K562 (cell line): ENCODE measurements at regions not wholly inside any gene's neighbourhood (a gene's known extent, or its start where the extent isn't known, plus 50 kb on each side); places are given as distances from the start of the nearest gene placed in this dataset.

Experiments used
- BCL6 ChIP-seq: fragments of 250-450 bp; sonication (Bioruptor Pico); IDR thresholded peaks from 2 replicates; pipeline ENCODE4 v1.4.0; 2020
- EZH2 ChIP-seq: IDR thresholded peaks from 2 replicates; pipeline ENCODE4 v1.6.1; 2012; ENCODE audit warnings: low read depth, mild to moderate bottlenecking, inconsistent platforms, low read length, borderline replicate concordance
- HDAC2 ChIP-seq: fragments of 450-650 bp; IDR thresholded peaks from 2 replicates; pipeline ENCODE4 v1.6.1; 2016; ENCODE audit warnings: mild to moderate bottlenecking
- PHB2 ChIP-seq: fragments of 450-650 bp; IDR thresholded peaks from 2 replicates; pipeline ENCODE4 v1.6.1; 2017; ENCODE audit warnings: low read depth
- POLR2AphosphoS5 ChIP-seq: IDR thresholded peaks from 2 replicates; pipeline ENCODE4 v1.6.1; 2011; ENCODE audit warnings: mild to moderate bottlenecking, low read depth, low read length, moderate library complexity; ENCODE audit not compliant: control insufficient read depth, insufficient read depth
- RBM39 ChIP-seq: fragments of 200-400 bp; formaldehyde crosslinking; optimal IDR thresholded peaks from 2 replicates; pipeline ENCODE3; 2018; ENCODE audit warnings: low read depth, low read length
- SP1 ChIP-seq: sonication (generic); formaldehyde crosslinking; IDR thresholded peaks from 2 replicates; pipeline ENCODE4 v1.8.1; 2022; ENCODE audit warnings: mild to moderate bottlenecking, missing genetic modification reagents
- TEAD1 ChIP-seq, 2 experiments: fragments of 450-650 bp in 1 of 2; sonication (generic) in 1 of 2; formaldehyde crosslinking; IDR thresholded peaks; 2 replicates each; pipeline versions ENCODE4 v1.4.0 to v1.8.0; 2020 to 2022; ENCODE audit warnings: mild to moderate bottlenecking in 2 of 2, missing genetic modification reagents in 1 of 2
- ZC3H8 ChIP-seq: fragments of 450-650 bp; IDR thresholded peaks from 2 replicates; pipeline ENCODE4 v1.6.1; 2017
- TF ChIP-seq, protein P1 (sequence below): sonication (generic); formaldehyde crosslinking; IDR thresholded peaks from 2 replicates; pipeline ENCODE4 v1.8.1; 2023; ENCODE audit warnings: mild to moderate bottlenecking, missing genetic modification reagents
- TF ChIP-seq, protein P2 (sequence below): fragments of 450-650 bp; IDR thresholded peaks from 2 replicates; pipeline ENCODE4 v1.6.1; 2016; ENCODE audit warnings: low read depth
- TF ChIP-seq, protein P3 (sequence below): sonication (generic); formaldehyde crosslinking; IDR thresholded peaks from 2 replicates; pipeline ENCODE4 v1.8.1; 2023; ENCODE audit warnings: mild to moderate bottlenecking, missing genetic modification reagents
- TF ChIP-seq, protein P4 (sequence below): sonication (generic); formaldehyde crosslinking; IDR thresholded peaks from 2 replicates; pipeline ENCODE4 v1.8.0; 2023; ENCODE audit warnings: mild to moderate bottlenecking, missing genetic modification reagents
- TF ChIP-seq, protein P5 (sequence below): sonication (generic); formaldehyde crosslinking; IDR thresholded peaks from 2 replicates; pipeline ENCODE4 v1.9.0; 2022; ENCODE audit warnings: mild to moderate bottlenecking, missing genetic modification reagents

DNA sequence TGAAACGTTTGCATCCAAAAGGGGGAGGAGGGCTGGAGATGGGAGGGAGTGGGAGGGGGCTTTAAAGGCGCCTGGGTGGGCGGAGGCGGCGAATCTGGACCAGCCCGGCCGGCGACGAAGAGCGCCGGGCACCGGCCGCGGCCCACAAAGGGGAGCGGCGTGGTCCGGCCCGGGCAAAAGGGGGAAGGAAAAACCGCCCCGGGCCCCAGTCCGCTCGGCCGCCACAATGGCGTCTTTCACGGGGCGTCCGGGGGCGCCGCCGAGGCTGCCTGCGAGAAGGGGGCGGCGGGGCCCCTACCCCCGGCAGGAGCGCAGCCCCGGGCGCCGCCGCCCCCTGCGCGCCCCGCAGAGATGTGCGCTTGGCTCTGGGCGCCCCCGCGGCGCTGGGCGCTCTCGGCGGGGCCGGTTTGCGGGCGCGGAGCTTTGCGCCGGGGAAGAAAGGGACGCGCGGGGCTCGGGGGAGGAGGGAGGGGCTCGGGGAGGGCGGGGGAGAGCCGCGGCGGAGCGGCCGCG, 108.1 kb upstream of the KCTD1 start:
- TF ChIP-seq BCL6 (CRISPR knock-in tag) = no peak
- TF ChIP-seq HDAC2 = no peak
- TF ChIP-seq EZH2 = no peak
- TF ChIP-seq SP1 (CRISPR knock-in tag) = no peak
- no peak for TF ChIP-seq RBM39
- TF ChIP-seq ZC3H8 = no peak
- TF ChIP-seq, protein P1, sequence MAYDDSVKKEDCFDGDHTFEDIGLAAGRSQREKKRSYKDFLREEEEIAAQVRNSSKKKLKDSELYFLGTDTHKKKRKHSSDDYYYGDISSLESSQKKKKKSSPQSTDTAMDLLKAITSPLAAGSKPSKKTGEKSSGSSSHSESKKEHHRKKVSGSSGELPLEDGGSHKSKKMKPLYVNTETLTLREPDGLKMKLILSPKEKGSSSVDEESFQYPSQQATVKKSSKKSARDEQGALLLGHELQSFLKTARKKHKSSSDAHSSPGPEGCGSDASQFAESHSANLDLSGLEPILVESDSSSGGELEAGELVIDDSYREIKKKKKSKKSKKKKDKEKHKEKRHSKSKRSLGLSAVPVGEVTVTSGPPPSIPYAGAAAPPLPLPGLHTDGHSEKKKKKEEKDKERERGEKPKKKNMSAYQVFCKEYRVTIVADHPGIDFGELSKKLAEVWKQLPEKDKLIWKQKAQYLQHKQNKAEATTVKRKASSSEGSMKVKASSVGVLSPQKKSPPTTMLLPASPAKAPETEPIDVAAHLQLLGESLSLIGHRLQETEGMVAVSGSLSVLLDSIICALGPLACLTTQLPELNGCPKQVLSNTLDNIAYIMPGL (CRISPR knock-in tag) = no peak
- TF ChIP-seq POLR2AphosphoS5 = no peak
- no peak for TF ChIP-seq TEAD1 (CRISPR knock-in tag; IDR thresholded peaks at IDR 0.05)
- TF ChIP-seq, protein P2, sequence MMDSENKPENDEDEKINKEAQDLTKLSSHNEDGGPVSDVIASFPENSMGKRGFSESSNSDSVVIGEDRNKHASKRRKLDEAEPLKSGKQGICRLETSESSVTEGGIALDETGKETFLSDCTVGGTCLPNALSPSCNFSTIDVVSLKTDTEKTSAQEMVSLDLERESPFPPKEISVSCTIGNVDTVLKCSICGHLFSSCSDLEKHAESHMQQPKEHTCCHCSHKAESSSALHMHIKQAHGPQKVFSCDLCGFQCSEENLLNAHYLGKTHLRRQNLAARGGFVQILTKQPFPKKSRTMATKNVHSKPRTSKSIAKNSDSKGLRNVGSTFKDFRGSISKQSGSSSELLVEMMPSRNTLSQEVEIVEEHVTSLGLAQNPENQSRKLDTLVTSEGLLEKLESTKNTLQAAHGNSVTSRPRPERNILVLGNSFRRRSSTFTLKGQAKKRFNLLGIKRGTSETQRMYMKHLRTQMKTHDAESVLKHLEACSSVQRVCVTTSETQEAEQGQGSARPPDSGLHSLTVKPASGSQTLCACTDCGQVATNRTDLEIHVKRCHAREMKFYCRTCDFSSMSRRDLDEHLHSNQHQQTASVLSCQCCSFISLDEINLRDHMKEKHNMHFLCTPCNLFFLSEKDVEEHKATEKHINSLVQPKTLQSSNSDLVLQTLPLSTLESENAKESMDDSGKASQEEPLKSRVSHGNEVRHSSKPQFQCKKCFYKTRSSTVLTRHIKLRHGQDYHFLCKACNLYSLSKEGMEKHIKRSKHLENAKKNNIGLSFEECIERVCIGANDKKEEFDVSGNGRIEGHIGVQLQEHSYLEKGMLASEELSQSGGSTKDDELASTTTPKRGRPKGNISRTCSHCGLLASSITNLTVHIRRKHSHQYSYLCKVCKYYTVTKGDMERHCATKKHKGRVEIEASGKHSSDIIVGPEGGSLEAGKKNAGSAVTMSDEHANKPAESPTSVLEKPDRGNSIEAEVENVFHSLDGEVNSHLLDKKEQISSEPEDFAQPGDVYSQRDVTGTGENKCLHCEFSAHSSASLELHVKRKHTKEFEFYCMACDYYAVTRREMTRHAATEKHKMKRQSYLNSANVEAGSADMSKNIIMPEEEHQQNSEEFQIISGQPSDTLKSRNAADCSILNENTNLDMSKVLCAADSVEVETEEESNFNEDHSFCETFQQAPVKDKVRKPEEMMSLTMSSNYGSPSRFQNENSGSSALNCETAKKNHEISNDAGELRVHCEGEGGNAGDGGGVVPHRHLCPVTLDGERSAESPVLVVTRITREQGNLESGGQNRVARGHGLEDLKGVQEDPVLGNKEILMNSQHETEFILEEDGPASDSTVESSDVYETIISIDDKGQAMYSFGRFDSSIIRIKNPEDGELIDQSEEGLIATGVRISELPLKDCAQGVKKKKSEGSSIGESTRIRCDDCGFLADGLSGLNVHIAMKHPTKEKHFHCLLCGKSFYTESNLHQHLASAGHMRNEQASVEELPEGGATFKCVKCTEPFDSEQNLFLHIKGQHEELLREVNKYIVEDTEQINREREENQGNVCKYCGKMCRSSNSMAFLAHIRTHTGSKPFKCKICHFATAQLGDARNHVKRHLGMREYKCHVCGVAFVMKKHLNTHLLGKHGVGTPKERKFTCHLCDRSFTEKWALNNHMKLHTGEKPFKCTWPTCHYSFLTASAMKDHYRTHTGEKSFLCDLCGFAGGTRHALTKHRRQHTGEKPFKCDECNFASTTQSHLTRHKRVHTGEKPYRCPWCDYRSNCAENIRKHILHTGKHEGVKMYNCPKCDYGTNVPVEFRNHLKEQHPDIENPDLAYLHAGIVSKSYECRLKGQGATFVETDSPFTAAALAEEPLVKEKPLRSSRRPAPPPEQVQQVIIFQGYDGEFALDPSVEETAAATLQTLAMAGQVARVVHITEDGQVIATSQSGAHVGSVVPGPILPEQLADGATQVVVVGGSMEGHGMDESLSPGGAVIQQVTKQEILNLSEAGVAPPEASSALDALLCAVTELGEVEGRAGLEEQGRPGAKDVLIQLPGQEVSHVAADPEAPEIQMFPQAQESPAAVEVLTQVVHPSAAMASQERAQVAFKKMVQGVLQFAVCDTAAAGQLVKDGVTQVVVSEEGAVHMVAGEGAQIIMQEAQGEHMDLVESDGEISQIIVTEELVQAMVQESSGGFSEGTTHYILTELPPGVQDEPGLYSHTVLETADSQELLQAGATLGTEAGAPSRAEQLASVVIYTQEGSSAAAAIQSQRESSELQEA = no peak
- TF ChIP-seq, protein P3, sequence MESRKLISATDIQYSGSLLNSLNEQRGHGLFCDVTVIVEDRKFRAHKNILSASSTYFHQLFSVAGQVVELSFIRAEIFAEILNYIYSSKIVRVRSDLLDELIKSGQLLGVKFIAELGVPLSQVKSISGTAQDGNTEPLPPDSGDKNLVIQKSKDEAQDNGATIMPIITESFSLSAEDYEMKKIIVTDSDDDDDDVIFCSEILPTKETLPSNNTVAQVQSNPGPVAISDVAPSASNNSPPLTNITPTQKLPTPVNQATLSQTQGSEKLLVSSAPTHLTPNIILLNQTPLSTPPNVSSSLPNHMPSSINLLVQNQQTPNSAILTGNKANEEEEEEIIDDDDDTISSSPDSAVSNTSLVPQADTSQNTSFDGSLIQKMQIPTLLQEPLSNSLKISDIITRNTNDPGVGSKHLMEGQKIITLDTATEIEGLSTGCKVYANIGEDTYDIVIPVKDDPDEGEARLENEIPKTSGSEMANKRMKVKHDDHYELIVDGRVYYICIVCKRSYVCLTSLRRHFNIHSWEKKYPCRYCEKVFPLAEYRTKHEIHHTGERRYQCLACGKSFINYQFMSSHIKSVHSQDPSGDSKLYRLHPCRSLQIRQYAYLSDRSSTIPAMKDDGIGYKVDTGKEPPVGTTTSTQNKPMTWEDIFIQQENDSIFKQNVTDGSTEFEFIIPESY = no peak
- TF ChIP-seq, protein P4, sequence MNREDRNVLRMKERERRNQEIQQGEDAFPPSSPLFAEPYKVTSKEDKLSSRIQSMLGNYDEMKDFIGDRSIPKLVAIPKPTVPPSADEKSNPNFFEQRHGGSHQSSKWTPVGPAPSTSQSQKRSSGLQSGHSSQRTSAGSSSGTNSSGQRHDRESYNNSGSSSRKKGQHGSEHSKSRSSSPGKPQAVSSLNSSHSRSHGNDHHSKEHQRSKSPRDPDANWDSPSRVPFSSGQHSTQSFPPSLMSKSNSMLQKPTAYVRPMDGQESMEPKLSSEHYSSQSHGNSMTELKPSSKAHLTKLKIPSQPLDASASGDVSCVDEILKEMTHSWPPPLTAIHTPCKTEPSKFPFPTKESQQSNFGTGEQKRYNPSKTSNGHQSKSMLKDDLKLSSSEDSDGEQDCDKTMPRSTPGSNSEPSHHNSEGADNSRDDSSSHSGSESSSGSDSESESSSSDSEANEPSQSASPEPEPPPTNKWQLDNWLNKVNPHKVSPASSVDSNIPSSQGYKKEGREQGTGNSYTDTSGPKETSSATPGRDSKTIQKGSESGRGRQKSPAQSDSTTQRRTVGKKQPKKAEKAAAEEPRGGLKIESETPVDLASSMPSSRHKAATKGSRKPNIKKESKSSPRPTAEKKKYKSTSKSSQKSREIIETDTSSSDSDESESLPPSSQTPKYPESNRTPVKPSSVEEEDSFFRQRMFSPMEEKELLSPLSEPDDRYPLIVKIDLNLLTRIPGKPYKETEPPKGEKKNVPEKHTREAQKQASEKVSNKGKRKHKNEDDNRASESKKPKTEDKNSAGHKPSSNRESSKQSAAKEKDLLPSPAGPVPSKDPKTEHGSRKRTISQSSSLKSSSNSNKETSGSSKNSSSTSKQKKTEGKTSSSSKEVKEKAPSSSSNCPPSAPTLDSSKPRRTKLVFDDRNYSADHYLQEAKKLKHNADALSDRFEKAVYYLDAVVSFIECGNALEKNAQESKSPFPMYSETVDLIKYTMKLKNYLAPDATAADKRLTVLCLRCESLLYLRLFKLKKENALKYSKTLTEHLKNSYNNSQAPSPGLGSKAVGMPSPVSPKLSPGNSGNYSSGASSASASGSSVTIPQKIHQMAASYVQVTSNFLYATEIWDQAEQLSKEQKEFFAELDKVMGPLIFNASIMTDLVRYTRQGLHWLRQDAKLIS (CRISPR knock-in tag) = no peak
- TF ChIP-seq PHB2 = no peak
- TF ChIP-seq, protein P5, sequence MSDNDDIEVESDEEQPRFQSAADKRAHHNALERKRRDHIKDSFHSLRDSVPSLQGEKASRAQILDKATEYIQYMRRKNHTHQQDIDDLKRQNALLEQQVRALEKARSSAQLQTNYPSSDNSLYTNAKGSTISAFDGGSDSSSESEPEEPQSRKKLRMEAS (CRISPR knock-in tag) = no peak
